Hepatocyte (in vitro differentiated cells): ENCODE measurements at regions not wholly inside any gene's neighbourhood (a gene's known extent, or its start where the extent isn't known, plus 50 kb on each side); places are given as distances from the start of the nearest gene placed in this dataset.

Source experiments
- DNase-seq: peaks from one replicate; pipeline ENCODE4 v3.0.0-alpha.2; 2016; ENCODE audit warnings: low spot score
- H2AFZ ChIP-seq: fragments of 200-600 bp; sonication (generic); 2 replicates; pipeline ENCODE4 v1.6.0; 2016; ENCODE audit warnings: antibody characterized with exemption, mild to moderate bottlenecking
- H3K27ac ChIP-seq: fragments of 200-600 bp; sonication (generic); 2 replicates; pipeline ENCODE4 v1.5.1; 2016; ENCODE audit warnings: mild to moderate bottlenecking
- H3K27me3 ChIP-seq: fragments of 200-600 bp; sonication (generic); 2 replicates; pipeline ENCODE4 v1.6.1; 2016
- H3K36me3 ChIP-seq: fragments of 200-600 bp; sonication (generic); replicated peaks from 2 replicates; pipeline ENCODE4 v1.5.1; 2016; ENCODE audit warnings: low read depth; ENCODE audit not compliant: insufficient read depth
- H3K4me1 ChIP-seq: fragments of 200-600 bp; sonication (generic); 2 replicates; pipeline ENCODE4 v1.5.1; 2016; ENCODE audit warnings: mild to moderate bottlenecking, moderate library complexity; ENCODE audit not compliant: insufficient read depth
- H3K4me2 ChIP-seq: fragments of 200-600 bp; sonication (generic); 2 replicates; pipeline ENCODE4 v1.6.0; 2016
- H3K4me3 ChIP-seq: fragments of 200-600 bp; sonication (generic); 2 replicates; pipeline ENCODE4 v1.5.1; 2016; ENCODE audit warnings: mild to moderate bottlenecking
- H3K79me2 ChIP-seq: fragments of 200-600 bp; sonication (generic); 2 replicates; pipeline ENCODE4 v1.6.0; 2017; ENCODE audit warnings: mild to moderate bottlenecking
- H3K9me2 ChIP-seq: fragments of 200-600 bp; sonication (generic); replicated peaks from 2 replicates; pipeline ENCODE4 v1.6.0; 2017; ENCODE audit warnings: mild to moderate bottlenecking; ENCODE audit not compliant: insufficient read depth
- H3K9me3 ChIP-seq: fragments of 200-600 bp; sonication (generic); 2 replicates; pipeline ENCODE4 v1.5.1; 2016; ENCODE audit warnings: low read depth, mild to moderate bottlenecking
- H4K20me1 ChIP-seq: fragments of 200-600 bp; sonication (generic); 2 replicates; pipeline ENCODE4 v1.6.0; 2016; ENCODE audit warnings: mild to moderate bottlenecking; ENCODE audit not compliant: insufficient read depth, poor library complexity, severe bottlenecking
- CTCF ChIP-seq: fragments of 200-600 bp; sonication (generic); IDR thresholded peaks from 2 replicates; pipeline ENCODE4 v1.5.1; 2016; ENCODE audit warnings: antibody characterized with exemption, mild to moderate bottlenecking; ENCODE audit not compliant: poor library complexity
- EZH2 ChIP-seq: fragments of 200-600 bp; sonication (generic); IDR thresholded peaks from 2 replicates; pipeline ENCODE4 v1.6.1; 2016; ENCODE audit warnings: antibody characterized with exemption, mild to moderate bottlenecking, borderline replicate concordance
- EZH2phosphoT487 ChIP-seq: fragments of 200-600 bp; sonication (generic); IDR thresholded peaks from one replicate; pipeline ENCODE4 v1.6.1; 2018; ENCODE audit warnings: antibody characterized with exemption, mild to moderate bottlenecking, low read depth, moderate library complexity; ENCODE audit not compliant: unreplicated experiment, severe bottlenecking
- WGBS: methylation state at CpG from one replicate; pipeline ENCODE4 v1.1.6; 2016; ENCODE audit warnings: low lambda C conversion rate; ENCODE audit errors: missing lambda C conversion rate; 5-methylcytosine and 5-hydroxymethylcytosine counted together

- H3K27ac ChIP-seq, result peak overlapping the region; percentile 15
- TF ChIP-seq CTCF (no peak), EZH2 (no peak), EZH2phosphoT487 (no peak)
- 61% methylated on average over 3 of the region's 3 CpGs for WGBS
- H3K4me2 ChIP-seq, result no peak overlapping the region
- H3K9me2 ChIP-seq, result peaks cover 2% of the 10 kb centered on the region
- H3K4me3 ChIP-seq, result no peak overlapping the region
- H3K9me3 ChIP-seq, result no peaks in the 10 kb centered on the region
- H2AFZ ChIP-seq, result no peak overlapping the region
- H3K79me2 ChIP-seq, result no peaks in the 10 kb centered on the region
- H3K36me3 ChIP-seq, result no peaks in the 10 kb centered on the region
- H3K4me1 ChIP-seq, result peaks cover 6% of the 10 kb centered on the region
- no peaks in the 10 kb centered on the region for H4K20me1 ChIP-seq
- DNase-seq, result peak; percentile 14
- H3K27me3 ChIP-seq, result no peaks in the 10 kb centered on the region
Measured at GRCh38 chr4:106503116-106504050, 134.8 kb upstream of the GIMD1 start.

- Histone ChIP-seq H3K27ac (no peak overlapping the region), H3K79me2 (no peaks in the 10 kb centered on the region), H2AFZ (peak overlapping the region; percentile 20), H3K9me2 (no peaks in the 10 kb centered on the region), H3K9me3 (no peaks in the 10 kb centered on the region), H4K20me1 (no peaks in the 10 kb centered on the region), H3K4me3 (no peak overlapping the region), H3K4me1 (peaks cover 6% of the 10 kb centered on the region), H3K4me2 (peak overlapping the region; percentile 53), H3K36me3 (no peaks in the 10 kb centered on the region), H3K27me3 (no peaks in the 10 kb centered on the region)
- WGBS, result 10% methylated on average over 11 of the region's 11 CpGs
- TF ChIP-seq CTCF, result peak; percentile 78
- TF ChIP-seq EZH2, result no peak
- no peak for TF ChIP-seq EZH2phosphoT487
- peak; percentile 79 for DNase-seq
Measured at GRCh38 chr4:106502106-106502699, 133.6 kb upstream of the GIMD1 start.

GRCh38 chr4:106497271-106497670 is 128.7 kb upstream of the GIMD1 start:
- Histone ChIP-seq H3K4me1 (no peaks in the 10 kb centered on the region), H3K27me3 (no peaks in the 10 kb centered on the region), H3K9me3 (no peaks in the 10 kb centered on the region), H4K20me1 (no peaks in the 10 kb centered on the region), H2AFZ (no peak overlapping the region), H3K79me2 (no peaks in the 10 kb centered on the region), H3K9me2 (no peaks in the 10 kb centered on the region), H3K36me3 (no peaks in the 10 kb centered on the region), H3K27ac (no peak overlapping the region), H3K4me2 (no peak overlapping the region), H3K4me3 (no peak overlapping the region)
- TF ChIP-seq EZH2phosphoT487, result no peak
- no peak for TF ChIP-seq CTCF
- no peak for TF ChIP-seq EZH2
- WGBS, result 75% methylated on average over 3 of the region's 3 CpGs
- no peak for DNase-seq
